HepG2 (cell line): ENCODE measurements at regions not wholly inside any gene's neighbourhood (a gene's known extent, or its start where the extent isn't known, plus 50 kb on each side); places are given as distances from the start of the nearest gene placed in this dataset.

Experiments used
- ATAC-seq: fragments of 200-7000 bp; cut with Tn5 transposase; 3 replicates; pipeline ENCODE4 v1.9.1; 2020; ENCODE audit warnings: mild to moderate bottlenecking, moderate library complexity
- BruUV-seq: library from RNA; stranded (reverse); fragments of 400-500 nt; replicated peaks from 2 replicates; lab custom pipeline; 2021; lab: Mats Ljungman, UMichigan
- CTCF ChIA-PET: fragments of 300-600 bp; formaldehyde crosslinking; extraction: SDS; loops from one replicate; lab custom pipeline; 2021; ENCODE audit warnings: low total read pairs, inconsistent platforms, low intra/inter-chr PET ratio; lab: Yijun Ruan, JAX
- POLR2A ChIA-PET: fragments of 350-600 bp; sonication (Branson Sonifier 250); formaldehyde crosslinking; loops from one replicate; lab custom pipeline; 2020; ENCODE audit warnings: antibody characterized with exemption, inconsistent platforms; lab: Yijun Ruan, JAX
- DNase-seq: peaks from one replicate; pipeline ENCODE4 v3.0.0-alpha.2; 2015; ENCODE audit warnings: low spot score
- FAIRE-seq: peaks from 3 replicates; lab custom pipeline; 2011; peaks lifted over from hg19 to GRCh38; lab: Jason Lieb, UNC
- H2AFZ ChIP-seq: one replicate; pipeline ENCODE4 v1.6.1; 2011; ENCODE audit warnings: low read length, inconsistent platforms
- H3K27ac ChIP-seq: fragments of 300-600 bp; 3 replicates; pipeline ENCODE4 v1.8.0; 2011; ENCODE audit warnings: mixed run types, mild to moderate bottlenecking, mixed read lengths, low read length, inconsistent platforms; ENCODE audit not compliant: insufficient read depth; ENCODE audit errors: extremely low read length
- H3K27me3 ChIP-seq, 2 experiments: fragments of 200-600 bp in 1 of 2; 2 replicates in 1 of 2; 3 replicates in 1 of 2; pipeline versions ENCODE4 v1.6.0 to v1.8.0; 2011; ENCODE audit warnings: low read length in 2 of 2, mild to moderate bottlenecking in 2 of 2, moderate library complexity in 2 of 2, inconsistent platforms in 1 of 2; ENCODE audit not compliant: insufficient read depth in 2 of 2, control insufficient read depth in 1 of 2
- H3K36me3 ChIP-seq, 2 experiments: fragments of 200-600 bp in 1 of 2; replicated peaks in 1 of 2; 2 replicates in 1 of 2; 3 replicates in 1 of 2; pipeline versions ENCODE4 v1.5.1 to v1.8.0; 2011; ENCODE audit warnings: low read length in 2 of 2, inconsistent platforms in 1 of 2; ENCODE audit not compliant: insufficient read depth in 2 of 2, control insufficient read depth in 1 of 2
- H3K4me1 ChIP-seq: 2 replicates; pipeline ENCODE4 v1.5.1; 2012; ENCODE audit warnings: low read length, inconsistent platforms; ENCODE audit not compliant: insufficient read depth
- H3K4me2 ChIP-seq: 2 replicates; pipeline ENCODE4 v1.6.0; 2011; ENCODE audit warnings: low read depth, low read length, inconsistent platforms
- H3K4me3 ChIP-seq, 3 experiments: fragments of 200-600 bp in 1 of 3; sonication (generic), shearing (Covaris generic) in 1 of 3; replicated peaks in 1 of 3; 2 replicates each; pipeline ENCODE4 v1.5.1; 2011 to 2016; ENCODE audit warnings: low read length in 3 of 3, inconsistent platforms in 2 of 3, low read depth in 2 of 3, mild to moderate bottlenecking in 2 of 3, control low read depth in 1 of 3, mixed read lengths in 1 of 3; ENCODE audit not compliant: insufficient read depth in 1 of 3
- H3K79me2 ChIP-seq: one replicate; pipeline ENCODE4 v1.6.1; 2011; ENCODE audit warnings: low read length, inconsistent platforms; ENCODE audit not compliant: insufficient read depth
- H3K9ac ChIP-seq: 2 replicates; pipeline ENCODE4 v1.6.0; 2011; ENCODE audit warnings: mild to moderate bottlenecking, low read depth, low read length, inconsistent platforms; ENCODE audit not compliant: insufficient read depth
- H3K9me3 ChIP-seq: 2 replicates; pipeline ENCODE4 v1.5.1; 2012; ENCODE audit warnings: mild to moderate bottlenecking, low read length
- H4K20me1 ChIP-seq: 2 replicates; pipeline ENCODE4 v1.6.0; 2011; ENCODE audit warnings: inconsistent platforms, mild to moderate bottlenecking, low read length, moderate library complexity; ENCODE audit not compliant: insufficient read depth
- CHCHD3 ChIP-seq: sonication (generic); formaldehyde crosslinking; IDR thresholded peaks from 2 replicates; pipeline ENCODE4 v1.8.0; 2022; ENCODE audit warnings: mild to moderate bottlenecking, missing genetic modification reagents, moderate library complexity
- GABPB1 ChIP-seq: IDR thresholded peaks from 2 replicates; pipeline ENCODE4 v1.6.1; 2016; ENCODE audit warnings: mild to moderate bottlenecking, missing genetic modification reagents, moderate library complexity, missing compliant biosample characterization
- HNRNPUL1 ChIP-seq: fragments of 200-400 bp; formaldehyde crosslinking; IDR thresholded peaks from 2 replicates; pipeline ENCODE4 v1.6.1; 2017; ENCODE audit warnings: low read depth, mild to moderate bottlenecking, low read length, moderate library complexity
- PHF5A ChIP-seq: IDR thresholded peaks from one replicate; pipeline ENCODE4 v1.6.1; 2018; ENCODE audit warnings: low read depth, missing genetic modification reagents; ENCODE audit not compliant: unreplicated experiment
- RFXANK ChIP-seq: IDR thresholded peaks from 2 replicates; pipeline ENCODE4 v1.6.1; 2016
- SYNCRIP ChIP-seq: fragments of 200-400 bp; formaldehyde crosslinking; IDR thresholded peaks from 2 replicates; pipeline ENCODE4 v1.6.1; 2018; ENCODE audit warnings: mild to moderate bottlenecking, low read depth, low read length; ENCODE audit not compliant: insufficient read depth
- ZMYM2 ChIP-seq: sonication (generic); formaldehyde crosslinking; IDR thresholded peaks from 2 replicates; pipeline ENCODE4 v1.8.0; 2022; ENCODE audit warnings: mild to moderate bottlenecking, missing genetic modification reagents
- ZNF30 ChIP-seq: sonication (generic); formaldehyde crosslinking; IDR thresholded peaks from 2 replicates; pipeline ENCODE4 v1.5.0; 2020; ENCODE audit warnings: mild to moderate bottlenecking, missing genetic modification reagents
- ZNF317 ChIP-seq: sonication (generic); formaldehyde crosslinking; IDR thresholded peaks from 2 replicates; pipeline ENCODE4 v1.5.0; 2020; ENCODE audit warnings: mild to moderate bottlenecking, missing genetic modification reagents
- ZNF484 ChIP-seq: sonication (generic); formaldehyde crosslinking; IDR thresholded peaks from 2 replicates; pipeline ENCODE4 v1.5.1; 2020; ENCODE audit warnings: mild to moderate bottlenecking, low read depth, missing genetic modification reagents, borderline replicate concordance
- ZSCAN31 ChIP-seq: sonication (generic); formaldehyde crosslinking; IDR thresholded peaks from 2 replicates; pipeline ENCODE4 v1.5.0; 2020; ENCODE audit warnings: low read depth, mild to moderate bottlenecking, missing genetic modification reagents
- WGBS: methylation state at CpG from one replicate; pipeline ENCODE4 v1.1.6; 2017; ENCODE audit warnings: low lambda C conversion rate; 5-methylcytosine and 5-hydroxymethylcytosine counted together
- in situ Hi-C: cut with HindIII; loops from 2 replicates; pipeline ENCODE4 v1.10.0; 2017; ENCODE audit warnings: low pct_unique_long_range_greater_than_20kb; ENCODE audit not compliant: extremely low pct_ligation_motif_present
- intact Hi-C: fragments of 100-400 bp; cut with micrococcal nuclease; formaldehyde crosslinking; loops from one replicate; pipeline ENCODE4 v1.10.0; 2022; ENCODE audit not compliant: unreplicated experiment
- TF ChIP-seq, protein P1 (sequence below): sonication (generic); formaldehyde crosslinking; conservative IDR thresholded peaks from 2 replicates; pipeline ENCODE4 v1.5.0; 2020; ENCODE audit warnings: missing genetic modification reagents
- TF ChIP-seq, protein P2 (sequence below): sonication (generic); formaldehyde crosslinking; IDR thresholded peaks from 2 replicates; pipeline ENCODE4 v1.5.1; 2020; ENCODE audit warnings: missing genetic modification reagents, mild to moderate bottlenecking, borderline replicate concordance

DNA sequence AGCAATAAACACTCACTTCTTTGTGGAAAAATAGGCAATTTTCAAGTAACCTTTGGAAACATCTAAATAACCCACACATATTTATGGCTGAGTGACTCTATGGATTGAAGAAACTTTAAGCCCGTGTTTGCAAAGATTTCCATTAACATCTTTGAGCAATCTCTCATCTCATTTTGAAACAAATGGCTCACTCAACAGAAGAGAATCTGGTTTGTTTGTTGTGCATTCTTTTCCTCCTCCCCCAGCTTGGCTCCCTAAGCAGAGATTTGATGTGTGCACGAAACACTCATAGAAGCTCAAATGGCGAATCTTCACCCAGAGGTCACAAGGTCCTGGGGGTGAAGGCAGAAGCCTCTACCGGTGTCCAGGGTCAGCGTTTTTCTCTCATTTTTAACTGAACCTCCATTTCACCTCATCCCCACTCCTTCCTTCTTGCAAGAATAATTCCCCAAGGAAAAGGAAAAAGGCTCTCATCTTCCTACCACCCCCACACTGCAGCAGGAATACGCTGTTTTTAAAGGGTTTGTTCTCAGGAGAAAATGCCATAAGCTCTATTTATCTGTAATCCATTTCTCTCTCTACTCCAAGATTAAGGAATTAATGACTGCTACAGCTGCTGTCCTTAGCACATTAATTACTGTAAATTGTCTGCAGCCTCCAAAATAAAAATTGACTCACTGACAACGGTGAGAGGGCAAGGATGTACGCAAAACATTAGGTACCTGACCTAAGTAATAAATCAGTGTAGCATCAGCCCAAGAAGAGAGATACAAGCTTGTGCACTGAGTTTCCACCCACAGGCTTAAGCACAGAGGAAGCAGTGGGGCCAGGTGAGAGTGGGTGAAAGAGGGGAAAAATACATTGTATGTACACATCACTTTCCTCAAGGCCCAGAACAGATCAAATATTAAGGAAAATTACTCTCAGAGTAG lies 307.6 kb upstream of the NOCT start:
- no peak for DNase-seq
- H3K36me3 ChIP-seq, result no peaks in the 10 kb centered on the region
- POLR2A ChIA-PET, result no interaction called here
- no peak overlapping the region for H2AFZ ChIP-seq
- no peaks in the 10 kb centered on the region for H3K4me1 ChIP-seq
- H3K27ac ChIP-seq, result no peak overlapping the region
- no peaks in the 10 kb centered on the region for H3K9me3 ChIP-seq
- intact Hi-C loops, result no loop called here
- no peak overlapping the region for H3K4me2 ChIP-seq
- H3K9ac ChIP-seq, result no peak overlapping the region
- H3K79me2 ChIP-seq, result no peaks in the 10 kb centered on the region
- no peak overlapping the region for H3K4me3 ChIP-seq
- FAIRE-seq, result no peak
- H3K27me3 ChIP-seq, result 0 out of 5 replicates have a peak, but pooled peaks cover 0 to 5% of the 10 kb centered on the region in 2 experiments
- in situ Hi-C loops, result no loop called here
- no peaks in the 10 kb centered on the region for H4K20me1 ChIP-seq
- BruUV-seq, result no TSS peak
- CTCF ChIA-PET, result no interaction called here
- TF ChIP-seq ZNF317 (no peak), ZSCAN31 (no peak), CHCHD3 (CRISPR knock-in tag) (no peak), ZNF30 (CRISPR knock-in tag) (no peak), RFXANK (CRISPR knock-in tag) (no peak), SYNCRIP (no peak), PHF5A (CRISPR knock-in tag) (no peak), ZNF484 (CRISPR knock-in tag) (no peak), GABPB1 (CRISPR knock-in tag) (no peak), HNRNPUL1 (no peak), ZMYM2 (no peak)
- TF ChIP-seq, protein P1, sequence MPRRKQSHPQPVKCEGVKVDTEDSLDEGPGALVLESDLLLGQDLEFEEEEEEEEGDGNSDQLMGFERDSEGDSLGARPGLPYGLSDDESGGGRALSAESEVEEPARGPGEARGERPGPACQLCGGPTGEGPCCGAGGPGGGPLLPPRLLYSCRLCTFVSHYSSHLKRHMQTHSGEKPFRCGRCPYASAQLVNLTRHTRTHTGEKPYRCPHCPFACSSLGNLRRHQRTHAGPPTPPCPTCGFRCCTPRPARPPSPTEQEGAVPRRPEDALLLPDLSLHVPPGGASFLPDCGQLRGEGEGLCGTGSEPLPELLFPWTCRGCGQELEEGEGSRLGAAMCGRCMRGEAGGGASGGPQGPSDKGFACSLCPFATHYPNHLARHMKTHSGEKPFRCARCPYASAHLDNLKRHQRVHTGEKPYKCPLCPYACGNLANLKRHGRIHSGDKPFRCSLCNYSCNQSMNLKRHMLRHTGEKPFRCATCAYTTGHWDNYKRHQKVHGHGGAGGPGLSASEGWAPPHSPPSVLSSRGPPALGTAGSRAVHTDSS, result no peak
- TF ChIP-seq, protein P2, sequence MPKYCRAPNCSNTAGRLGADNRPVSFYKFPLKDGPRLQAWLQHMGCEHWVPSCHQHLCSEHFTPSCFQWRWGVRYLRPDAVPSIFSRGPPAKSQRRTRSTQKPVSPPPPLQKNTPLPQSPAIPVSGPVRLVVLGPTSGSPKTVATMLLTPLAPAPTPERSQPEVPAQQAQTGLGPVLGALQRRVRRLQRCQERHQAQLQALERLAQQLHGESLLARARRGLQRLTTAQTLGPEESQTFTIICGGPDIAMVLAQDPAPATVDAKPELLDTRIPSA (CRISPR knock-in tag), result no peak
- WGBS, result 5% methylated on average over 8 of the region's 8 CpGs
- ATAC-seq, result no peak
